WTC11 (cell line): ENCODE measurements at regions not wholly inside any gene's neighbourhood (a gene's known extent, or its start where the extent isn't known, plus 50 kb on each side); places are given as distances from the start of the nearest gene placed in this dataset.

Experiments
- FOXJ3 ChIP-seq: sonication (generic); formaldehyde crosslinking; IDR thresholded peaks from 2 replicates; pipeline ENCODE4 v1.9.0; 2021; ENCODE audit warnings: missing genetic modification reagents, mild to moderate bottlenecking, borderline replicate concordance
- ZNF121 ChIP-seq: sonication (generic); formaldehyde crosslinking; IDR thresholded peaks from 2 replicates; pipeline ENCODE4 v1.8.0; 2023; ENCODE audit warnings: missing genetic modification reagents
- ZNF263 ChIP-seq: sonication (generic); formaldehyde crosslinking; IDR thresholded peaks from 2 replicates; pipeline ENCODE4 v1.8.1; 2022; ENCODE audit warnings: low read depth, mild to moderate bottlenecking, moderate library complexity, missing genetic modification reagents
- TF ChIP-seq, protein P1 (sequence below): sonication (generic); formaldehyde crosslinking; IDR thresholded peaks from 2 replicates; pipeline ENCODE4 v1.8.0; 2022; ENCODE audit warnings: mild to moderate bottlenecking, missing genetic modification reagents
- TF ChIP-seq, protein P2 (sequence below): fragments of 200-600 bp; IDR thresholded peaks from 2 replicates; pipeline ENCODE4 v1.8.0; 2022; ENCODE audit warnings: antibody characterized with exemption
- TF ChIP-seq, protein P3 (sequence below): sonication (generic); formaldehyde crosslinking; IDR thresholded peaks from 2 replicates; pipeline ENCODE4 v1.8.1; 2022; ENCODE audit warnings: mild to moderate bottlenecking, missing genetic modification reagents, moderate library complexity, borderline replicate concordance

DNA sequence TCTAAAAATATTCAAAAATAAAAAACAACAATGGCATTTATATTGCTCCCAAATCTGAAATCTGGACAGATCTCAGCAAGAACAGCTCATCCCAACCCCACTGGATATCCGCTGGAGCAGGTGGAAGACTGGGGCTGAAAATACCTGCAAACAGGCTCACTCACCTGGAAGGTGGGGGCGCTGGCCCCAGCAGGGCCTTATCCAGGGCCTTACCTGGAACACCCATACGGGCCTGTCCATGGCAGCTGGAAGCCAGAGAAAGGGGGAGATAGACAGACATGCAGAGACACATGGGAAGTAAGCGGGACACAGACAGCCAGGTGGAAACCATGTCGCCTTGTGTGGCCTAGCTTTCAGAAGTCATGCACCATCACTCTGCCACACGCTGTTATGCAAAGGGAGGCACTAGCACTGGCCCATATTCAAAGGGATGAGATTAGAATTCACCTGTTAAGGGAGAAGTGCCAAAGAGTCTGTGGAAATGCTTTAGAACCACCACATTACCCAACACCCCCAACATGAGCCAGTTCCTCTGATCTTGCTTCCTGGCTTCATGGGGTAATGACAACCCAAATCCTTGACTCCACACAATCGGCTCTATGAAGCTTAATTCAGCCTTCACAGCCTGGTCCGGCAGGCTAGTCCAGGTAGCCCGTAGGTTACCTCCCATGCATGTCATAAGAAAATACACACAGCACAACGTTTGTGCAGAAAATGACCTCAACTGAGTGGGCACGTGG, 99.0 kb upstream of the CDYL start:
- TF ChIP-seq FOXJ3, result no peak
- TF ChIP-seq, protein P1, sequence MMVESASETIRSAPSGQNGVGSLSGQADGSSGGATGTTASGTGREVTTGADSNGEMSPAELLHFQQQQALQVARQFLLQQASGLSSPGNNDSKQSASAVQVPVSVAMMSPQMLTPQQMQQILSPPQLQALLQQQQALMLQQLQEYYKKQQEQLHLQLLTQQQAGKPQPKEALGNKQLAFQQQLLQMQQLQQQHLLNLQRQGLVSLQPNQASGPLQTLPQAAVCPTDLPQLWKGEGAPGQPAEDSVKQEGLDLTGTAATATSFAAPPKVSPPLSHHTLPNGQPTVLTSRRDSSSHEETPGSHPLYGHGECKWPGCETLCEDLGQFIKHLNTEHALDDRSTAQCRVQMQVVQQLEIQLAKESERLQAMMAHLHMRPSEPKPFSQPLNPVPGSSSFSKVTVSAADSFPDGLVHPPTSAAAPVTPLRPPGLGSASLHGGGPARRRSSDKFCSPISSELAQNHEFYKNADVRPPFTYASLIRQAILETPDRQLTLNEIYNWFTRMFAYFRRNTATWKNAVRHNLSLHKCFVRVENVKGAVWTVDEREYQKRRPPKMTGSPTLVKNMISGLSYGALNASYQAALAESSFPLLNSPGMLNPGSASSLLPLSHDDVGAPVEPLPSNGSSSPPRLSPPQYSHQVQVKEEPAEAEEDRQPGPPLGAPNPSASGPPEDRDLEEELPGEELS (CRISPR knock-in tag), result no peak
- TF ChIP-seq, protein P2, sequence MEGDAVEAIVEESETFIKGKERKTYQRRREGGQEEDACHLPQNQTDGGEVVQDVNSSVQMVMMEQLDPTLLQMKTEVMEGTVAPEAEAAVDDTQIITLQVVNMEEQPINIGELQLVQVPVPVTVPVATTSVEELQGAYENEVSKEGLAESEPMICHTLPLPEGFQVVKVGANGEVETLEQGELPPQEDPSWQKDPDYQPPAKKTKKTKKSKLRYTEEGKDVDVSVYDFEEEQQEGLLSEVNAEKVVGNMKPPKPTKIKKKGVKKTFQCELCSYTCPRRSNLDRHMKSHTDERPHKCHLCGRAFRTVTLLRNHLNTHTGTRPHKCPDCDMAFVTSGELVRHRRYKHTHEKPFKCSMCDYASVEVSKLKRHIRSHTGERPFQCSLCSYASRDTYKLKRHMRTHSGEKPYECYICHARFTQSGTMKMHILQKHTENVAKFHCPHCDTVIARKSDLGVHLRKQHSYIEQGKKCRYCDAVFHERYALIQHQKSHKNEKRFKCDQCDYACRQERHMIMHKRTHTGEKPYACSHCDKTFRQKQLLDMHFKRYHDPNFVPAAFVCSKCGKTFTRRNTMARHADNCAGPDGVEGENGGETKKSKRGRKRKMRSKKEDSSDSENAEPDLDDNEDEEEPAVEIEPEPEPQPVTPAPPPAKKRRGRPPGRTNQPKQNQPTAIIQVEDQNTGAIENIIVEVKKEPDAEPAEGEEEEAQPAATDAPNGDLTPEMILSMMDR, result no peak
- TF ChIP-seq, protein P3, sequence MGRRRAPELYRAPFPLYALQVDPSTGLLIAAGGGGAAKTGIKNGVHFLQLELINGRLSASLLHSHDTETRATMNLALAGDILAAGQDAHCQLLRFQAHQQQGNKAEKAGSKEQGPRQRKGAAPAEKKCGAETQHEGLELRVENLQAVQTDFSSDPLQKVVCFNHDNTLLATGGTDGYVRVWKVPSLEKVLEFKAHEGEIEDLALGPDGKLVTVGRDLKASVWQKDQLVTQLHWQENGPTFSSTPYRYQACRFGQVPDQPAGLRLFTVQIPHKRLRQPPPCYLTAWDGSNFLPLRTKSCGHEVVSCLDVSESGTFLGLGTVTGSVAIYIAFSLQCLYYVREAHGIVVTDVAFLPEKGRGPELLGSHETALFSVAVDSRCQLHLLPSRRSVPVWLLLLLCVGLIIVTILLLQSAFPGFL (CRISPR knock-in tag), result no peak
- TF ChIP-seq ZNF263, result no peak
- no peak for TF ChIP-seq ZNF121 (CRISPR knock-in tag)
